GM21737 (cell line): ENCODE measurements at regions not wholly inside any gene's neighbourhood (a gene's known extent, or its start where the extent isn't known, plus 50 kb on each side); places are given as distances from the start of the nearest gene placed in this dataset.
"Not testable (repeated sequence)": the region's sequence is repeated elsewhere in the genome, so short reads cannot be mapped to it uniquely, and the experiment has no call there.

Experiments
- ATAC-seq: cut with Tn5 transposase; IDR thresholded peaks from one replicate; pipeline ENCODE4 v1.9.1; 2021; ENCODE audit warnings: mild to moderate bottlenecking, moderate library complexity; ENCODE audit not compliant: unreplicated experiment

GRCh38 chr1:172914501-172915144 is 136.1 kb downstream of the TNFSF18 start:
- no peak for ATAC-seq

DNA sequence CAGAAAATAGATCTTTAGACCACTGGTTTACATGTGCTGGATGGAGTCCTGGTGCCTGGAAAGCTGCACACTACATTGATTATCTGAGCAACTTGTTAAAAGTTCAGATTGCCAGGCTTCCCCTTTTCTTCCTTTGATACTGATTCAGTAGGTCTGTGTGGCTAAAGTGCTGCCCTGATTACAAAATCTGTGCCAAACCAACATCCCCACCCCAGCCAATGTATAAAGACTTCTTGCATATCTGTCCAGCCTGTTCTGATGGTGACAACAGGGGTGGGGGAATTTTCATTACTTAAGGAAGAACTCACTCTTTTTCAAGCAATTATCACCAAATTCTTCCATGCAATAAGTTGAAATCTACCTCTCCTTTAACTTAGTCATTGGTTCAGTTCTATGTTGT is 135.5 kb downstream of the TNFSF18 start:
- no peak for ATAC-seq

GRCh38 chr1:172916116-172916515 is 134.6 kb downstream of the TNFSF18 start:
- ATAC-seq: no peak

DNA sequence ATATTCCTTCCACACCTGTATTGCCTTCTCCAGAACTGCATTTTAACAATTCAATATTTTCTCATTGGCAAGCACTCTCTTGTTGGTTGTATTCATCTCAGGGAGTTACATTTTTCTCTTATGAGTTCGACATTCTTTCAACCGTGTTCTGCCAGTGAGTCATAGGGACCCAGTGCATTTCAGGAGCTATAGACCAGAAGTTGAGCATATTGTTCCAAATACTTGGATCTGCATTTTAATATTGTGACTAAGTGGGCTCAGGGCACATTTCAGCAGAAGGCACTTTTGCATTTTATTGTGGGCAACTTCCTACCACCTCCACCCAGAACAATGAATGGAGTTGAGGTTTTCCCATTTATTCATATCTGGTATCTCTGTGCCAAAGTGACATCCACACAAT is 132.8 kb downstream of the TNFSF18 start:
- ATAC-seq: no peak

DNA sequence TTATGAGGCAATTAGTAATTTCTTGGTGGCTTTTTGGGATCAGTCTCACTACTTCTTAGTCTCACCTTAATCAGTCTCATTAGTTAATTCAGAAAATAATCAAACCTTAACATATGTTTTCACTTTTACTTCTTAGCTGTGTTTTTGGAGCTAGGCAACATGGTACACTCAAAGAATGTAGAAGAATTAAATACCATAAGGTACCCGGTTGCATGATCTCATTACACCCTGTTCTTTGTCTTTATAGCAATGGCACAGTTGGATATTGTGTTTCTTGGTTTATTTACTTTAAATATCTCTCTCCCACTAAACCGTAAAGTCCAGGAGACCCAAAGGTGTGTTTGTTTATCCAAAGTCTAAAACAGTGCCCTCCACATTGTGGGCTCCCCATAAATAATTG is 132.3 kb downstream of the TNFSF18 start:
- ATAC-seq: no peak

DNA sequence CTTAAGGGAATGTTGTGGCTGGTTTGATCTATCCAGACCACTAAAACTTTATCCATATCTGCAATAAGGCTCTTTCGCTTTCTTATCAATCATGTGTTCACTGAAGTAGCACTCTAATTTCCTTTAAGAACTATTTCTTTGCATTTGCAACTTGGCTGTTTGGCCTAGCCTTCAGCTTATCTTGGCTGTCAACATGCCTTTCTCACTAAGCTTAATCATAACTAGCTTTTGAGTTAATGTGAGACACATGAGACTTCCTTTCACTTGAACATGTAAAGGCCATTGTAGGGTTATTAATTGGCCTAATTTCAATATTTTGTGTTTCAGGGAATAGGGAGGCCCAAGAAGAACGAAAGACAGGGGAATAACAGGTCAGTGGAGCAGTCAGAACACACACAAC is 124.7 kb downstream of the TNFSF18 start:
- no peak for ATAC-seq

DNA sequence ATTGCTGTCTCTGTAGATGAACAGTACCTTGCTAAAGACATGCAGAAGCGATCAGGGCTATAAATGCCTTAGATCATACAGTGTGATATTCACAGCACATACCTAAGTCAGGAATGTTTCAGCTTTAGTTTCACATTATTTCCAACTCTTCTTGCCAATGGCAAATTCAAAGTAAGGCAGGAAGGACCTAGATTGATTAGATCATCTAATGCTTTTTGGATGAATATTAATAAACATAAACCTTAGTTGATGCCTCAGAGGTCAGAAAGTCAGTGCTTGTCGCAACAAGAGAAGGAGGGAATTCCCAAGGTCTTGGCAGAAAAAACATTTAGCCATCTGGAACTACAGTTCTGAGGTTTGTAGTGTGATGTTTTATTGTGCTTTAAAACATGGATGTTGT is 122.3 kb downstream of the TNFSF18 start:
- no peak for ATAC-seq

GRCh38 chr1:172929006-172929405 is 121.7 kb downstream of the TNFSF18 start:
- no peak for ATAC-seq

- no peak for ATAC-seq
Measured at GRCh38 chr1:172930142-172930541, 120.6 kb downstream of the TNFSF18 start.

GRCh38 chr1:172931340-172931739 is 119.4 kb downstream of the TNFSF18 start:
- ATAC-seq: no peak

- ATAC-seq: no peak
Measured at GRCh38 chr1:172931761-172932160, 119.0 kb downstream of the TNFSF18 start.

DNA sequence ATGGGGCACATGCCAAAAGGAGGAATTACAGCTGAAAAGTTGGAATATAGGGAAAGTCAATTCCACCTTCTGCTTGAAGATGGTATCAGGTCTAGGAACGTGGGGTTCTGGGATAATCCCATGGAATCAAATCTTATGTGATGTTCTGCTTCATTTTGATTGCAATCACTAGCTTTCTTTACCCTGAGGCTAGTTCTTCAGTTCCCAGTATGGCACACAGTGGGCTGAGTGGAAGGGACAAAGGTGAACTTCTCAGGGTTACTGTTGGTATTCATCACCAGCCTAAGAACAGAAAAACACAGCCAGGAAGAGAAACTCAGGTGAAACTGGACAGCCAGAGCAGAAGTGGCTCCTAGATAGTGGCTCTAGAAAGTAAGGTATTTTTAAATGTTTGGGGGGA is 117.8 kb downstream of the TNFSF18 start:
- ATAC-seq: no peak

DNA sequence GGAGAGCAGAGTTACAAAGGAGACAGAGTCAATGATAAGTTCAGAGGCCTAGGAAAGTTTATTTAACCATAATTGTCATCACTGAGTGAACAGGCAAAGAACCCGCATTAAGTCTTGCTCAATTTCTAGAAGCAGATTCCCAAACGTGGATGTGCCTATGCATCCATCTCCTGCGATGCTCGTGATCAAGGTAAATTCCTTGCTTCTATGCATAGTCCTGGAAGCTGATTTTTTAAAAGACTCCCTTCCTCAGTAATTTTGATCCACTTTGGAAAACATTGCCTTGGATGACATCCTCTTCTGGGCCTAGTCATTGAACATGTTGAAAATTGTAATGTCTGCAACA is 116.4 kb downstream of the TNFSF18 start:
- no peak for ATAC-seq

GRCh38 chr1:172935062-172935592 is 115.6 kb downstream of the TNFSF18 start:
- no peak for ATAC-seq

DNA sequence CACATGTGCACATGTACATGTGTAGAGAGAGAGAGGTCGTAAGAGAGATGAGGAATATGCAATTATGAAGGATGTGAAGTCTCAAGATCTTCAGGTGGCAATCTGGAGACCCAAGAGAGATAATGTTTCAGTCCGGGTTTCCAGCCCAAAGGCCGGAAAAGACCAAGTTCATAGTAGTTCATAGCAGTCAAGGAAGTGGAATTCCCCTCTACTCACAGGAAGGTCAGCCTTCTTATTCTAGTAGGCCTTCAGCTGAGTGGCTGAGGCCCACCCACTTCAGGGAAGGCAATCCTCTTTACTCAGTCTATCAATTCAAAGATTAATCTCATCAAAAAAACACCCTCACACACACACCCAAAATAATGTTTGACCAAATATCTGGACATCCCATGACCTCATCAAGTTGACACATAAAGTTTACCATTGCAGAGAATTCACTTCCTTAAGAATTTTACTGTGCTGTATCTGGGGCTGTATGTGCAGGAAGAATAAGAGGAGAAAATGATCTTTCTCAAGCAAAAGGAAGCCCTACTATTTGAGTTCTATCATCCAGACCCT is 114.6 kb downstream of the TNFSF18 start:
- no peak for ATAC-seq

DNA sequence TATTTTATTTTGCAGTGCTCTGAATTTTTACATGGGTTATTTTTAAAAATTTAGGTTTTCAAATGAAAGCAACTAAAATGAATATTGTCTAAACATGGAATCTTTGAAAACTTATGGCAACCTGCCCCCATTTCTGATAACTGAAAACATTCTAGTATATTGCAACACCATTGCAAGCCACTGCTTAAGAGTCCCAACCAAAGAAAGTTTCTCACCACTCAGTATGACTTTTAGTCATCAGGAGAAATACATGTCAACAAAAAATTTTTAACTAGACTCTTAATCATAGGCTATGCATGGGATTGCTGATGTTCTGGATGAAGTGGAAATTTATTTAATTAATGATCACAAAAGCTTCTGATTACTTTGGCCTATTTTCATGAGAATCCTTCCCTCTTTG is 112.1 kb downstream of the TNFSF18 start:
- ATAC-seq: no peak

- no peak for ATAC-seq
Measured at GRCh38 chr1:172939475-172939874, 111.3 kb downstream of the TNFSF18 start.

DNA sequence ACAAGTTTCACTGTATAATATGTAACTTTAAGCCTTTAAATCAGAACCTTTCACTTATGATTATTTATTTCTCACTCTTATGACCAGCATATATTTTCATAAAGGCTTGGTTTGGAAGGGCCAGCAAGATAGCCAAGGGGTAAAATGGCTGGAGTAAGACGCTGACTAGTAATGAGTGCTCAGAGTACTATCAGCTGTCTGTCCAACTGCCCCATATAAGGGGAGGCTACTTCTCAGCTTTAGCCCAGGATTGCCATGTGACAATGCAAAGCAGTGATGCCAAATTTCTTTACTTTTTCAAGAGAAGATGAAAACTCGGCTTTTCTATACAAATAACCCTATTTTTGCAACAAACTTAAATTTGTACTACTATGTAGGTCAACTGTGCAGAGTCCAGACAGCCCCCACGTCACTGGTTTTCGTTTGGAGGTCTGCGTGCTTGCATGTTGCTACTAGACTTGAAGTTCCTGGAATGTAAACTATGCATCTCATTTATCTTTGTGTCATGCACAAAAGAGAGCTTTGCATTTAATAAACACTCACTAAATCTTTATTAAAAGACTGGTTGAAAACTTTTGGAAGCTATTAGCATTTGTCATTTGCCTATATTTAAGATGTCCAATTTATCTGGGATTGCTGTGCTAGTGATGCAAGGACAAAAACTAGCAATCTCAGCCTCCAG is 110.4 kb downstream of the TNFSF18 start:
- no peak for ATAC-seq

GRCh38 chr1:172941471-172941870 is 109.3 kb downstream of the TNFSF18 start:
- ATAC-seq: no peak

DNA sequence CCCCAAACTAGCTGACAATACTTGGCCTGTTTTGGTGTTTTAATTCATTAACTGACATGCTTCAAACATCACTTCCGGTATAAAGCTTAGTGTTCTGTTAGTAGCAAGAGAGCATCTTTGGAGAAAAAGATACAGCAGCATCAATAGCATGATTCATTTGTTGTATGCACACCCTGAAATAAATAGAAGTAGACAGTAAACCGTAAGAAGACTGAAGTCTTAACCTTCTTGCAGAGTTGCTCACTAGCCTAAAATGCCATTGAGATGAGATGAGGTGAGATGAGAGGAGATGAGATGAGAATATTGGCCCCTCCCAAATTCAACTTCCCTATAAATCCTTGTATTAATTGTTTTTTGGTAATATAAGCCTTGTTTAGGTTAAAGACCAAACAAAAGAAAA is 108.8 kb downstream of the TNFSF18 start:
- no peak for ATAC-seq

GRCh38 chr1:172943138-172943537 is 107.6 kb downstream of the TNFSF18 start:
- ATAC-seq: not testable (repeated sequence)

DNA sequence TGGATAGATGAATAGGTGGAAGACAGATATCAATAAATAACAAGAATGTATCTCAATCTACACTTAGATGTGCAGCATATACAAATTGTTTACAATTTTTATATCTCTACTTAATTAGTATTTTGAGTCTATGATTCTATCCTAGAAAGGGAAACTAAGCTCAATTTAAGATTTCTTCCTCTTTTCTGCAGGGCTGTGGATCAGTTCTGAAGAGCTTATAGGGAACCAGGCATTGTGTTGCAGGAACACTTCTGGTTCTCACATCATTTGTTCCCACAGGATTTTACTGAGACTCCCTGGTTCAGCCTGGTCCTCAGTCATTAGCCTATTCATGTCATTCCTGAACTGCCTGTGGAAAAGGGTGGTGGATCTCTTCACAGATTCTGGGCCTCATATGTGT is 105.8 kb downstream of the TNFSF18 start:
- no peak for ATAC-seq
